ENCODE measurements at regions not wholly inside any gene's neighbourhood (a gene's known extent, or its start where the extent isn't known, plus 50 kb on each side); places are given as distances from the start of the nearest gene placed in this dataset.
"Not testable (repeated sequence)": the region's sequence is repeated elsewhere in the genome, so short reads cannot be mapped to it uniquely, and the experiment has no call there.

- no peak for TF ChIP-seq CTCF (IDR thresholded peaks at IDR 0.05; ENCODE audit: low read depth, low read length)
- no peak for DNase-seq (ENCODE audit: extremely low read depth, low read depth)
Observed at GRCh38 chr4:135941671-135942070, 1590.6 kb downstream of the PCDH18 start.

- DNase-seq (ENCODE audit: extremely low read depth, low read depth), result no peak
- TF ChIP-seq CTCF (IDR thresholded peaks at IDR 0.05; ENCODE audit: low read depth, low read length), result no peak
Observed at GRCh38 chr4:135934026-135934425, 1598.3 kb downstream of the PCDH18 start.

- TF ChIP-seq CTCF (IDR thresholded peaks at IDR 0.05; ENCODE audit: low read depth, low read length), result no peak
- no peak for DNase-seq (ENCODE audit: extremely low read depth, low read depth)
Observed at GRCh38 chr4:135927651-135928050, 1604.6 kb downstream of the PCDH18 start.

GRCh38 chr4:135921081-135921480 is 1611.2 kb downstream of the PCDH18 start:
- no peak for DNase-seq (ENCODE audit: extremely low read depth, low read depth)
- no peak for TF ChIP-seq CTCF (IDR thresholded peaks at IDR 0.05; ENCODE audit: low read depth, low read length)

GRCh38 chr4:135917011-135917410 is 1615.3 kb downstream of the PCDH18 start:
- no peak for DNase-seq (ENCODE audit: extremely low read depth, low read depth)
- TF ChIP-seq CTCF (IDR thresholded peaks at IDR 0.05; ENCODE audit: low read depth, low read length), result no peak

- TF ChIP-seq CTCF (IDR thresholded peaks at IDR 0.05; ENCODE audit: low read depth, low read length), result no peak
- DNase-seq (ENCODE audit: extremely low read depth, low read depth), result no peak
Observed at GRCh38 chr4:135900956-135901355, 1631.3 kb downstream of the PCDH18 start.

- not testable (repeated sequence) for DNase-seq (ENCODE audit: extremely low read depth, low read depth)
Observed at GRCh38 chr4:135864304-135864703, 1662.7 kb upstream of the PABPC4L start.

GRCh38 chr4:135840781-135841180 is 1639.2 kb upstream of the PABPC4L start:
- DNase-seq (ENCODE audit: extremely low read depth, low read depth), result no peak
- TF ChIP-seq CTCF (IDR thresholded peaks at IDR 0.05; ENCODE audit: low read depth, low read length), result no peak

All from AG09319 (cell line).